Forelimb muscle (tissue), 1 donor: ENCODE measurements at regions not wholly inside any gene's neighbourhood (a gene's known extent, or its start where the extent isn't known, plus 50 kb on each side); places are given as distances from the start of the nearest gene placed in this dataset.

Experiments used
- DNase-seq: peaks from one replicate; pipeline ENCODE4 v3.0.0-alpha.2; 2013; ENCODE audit warnings: low read depth

GRCh38 chr5:98060148-98060547 is 713.3 kb upstream of the RGMB start:
- no peak for DNase-seq

GRCh38 chr5:98064118-98064685 is 709.3 kb upstream of the RGMB start:
- DNase-seq: no peak

- no peak for DNase-seq
These were observed 708.1 kb upstream of the RGMB start for GRCh38 chr5:98065261-98065909.

- no peak for DNase-seq
These were observed 706.6 kb upstream of the RGMB start for GRCh38 chr5:98066910-98067309.

GRCh38 chr5:98069876-98070512 is 703.5 kb upstream of the RGMB start:
- DNase-seq: no peak

- no peak for DNase-seq
These were observed 700.5 kb upstream of the RGMB start for GRCh38 chr5:98072921-98073320.

- DNase-seq: no peak
These were observed 697.0 kb upstream of the RGMB start for GRCh38 chr5:98076501-98076900.

- no peak for DNase-seq
These were observed 687.9 kb upstream of the RGMB start for GRCh38 chr5:98085593-98085992.

- no peak for DNase-seq
These were observed 678.4 kb upstream of the RGMB start for GRCh38 chr5:98095072-98095471.

- DNase-seq: no peak
These were observed 677.3 kb upstream of the RGMB start for GRCh38 chr5:98096155-98096554.

GRCh38 chr5:98099448-98100105 is 673.9 kb upstream of the RGMB start:
- DNase-seq: no peak

- no peak for DNase-seq
These were observed 672.3 kb upstream of the RGMB start for GRCh38 chr5:98101131-98101530.

GRCh38 chr5:98102936-98103335 is 670.5 kb upstream of the RGMB start:
- no peak for DNase-seq

- DNase-seq: no peak
These were observed 669.7 kb upstream of the RGMB start for GRCh38 chr5:98103807-98104206.

- no peak for DNase-seq
These were observed 668.8 kb upstream of the RGMB start for GRCh38 chr5:98104454-98105188.

GRCh38 chr5:98105681-98106080 is 667.8 kb upstream of the RGMB start:
- no peak for DNase-seq

- no peak for DNase-seq
These were observed 667.1 kb upstream of the RGMB start for GRCh38 chr5:98106116-98107031.

GRCh38 chr5:98108497-98108896 is 665.0 kb upstream of the RGMB start:
- DNase-seq: no peak

GRCh38 chr5:98109561-98110006 is 663.9 kb upstream of the RGMB start:
- DNase-seq: no peak

GRCh38 chr5:98110282-98110691 is 663.2 kb upstream of the RGMB start:
- no peak for DNase-seq

- DNase-seq: no peak
These were observed 662.7 kb upstream of the RGMB start for GRCh38 chr5:98110791-98111190.
